OCI-LY3 (cell line): ENCODE measurements at regions not wholly inside any gene's neighbourhood (a gene's known extent, or its start where the extent isn't known, plus 50 kb on each side); places are given as distances from the start of the nearest gene placed in this dataset.

Experiments used
- EZH2phosphoT487 ChIP-seq: fragments of 200-600 bp; shearing (Covaris generic); IDR thresholded peaks from 2 replicates; pipeline ENCODE4 v1.6.1; 2018; ENCODE audit warnings: antibody characterized with exemption, mixed run types, low read depth
- TF ChIP-seq, protein P1 (sequence below): fragments of 200-600, 300-600 bp; sonication (generic); IDR thresholded peaks from 2 replicates; pipeline ENCODE4 v1.5.1; 2014; ENCODE audit warnings: antibody characterized with exemption, low read length, low read depth

GRCh38 chr7:52209614-52210013, 825.8 kb upstream of the POM121L12 start:
- TF ChIP-seq, protein P1, sequence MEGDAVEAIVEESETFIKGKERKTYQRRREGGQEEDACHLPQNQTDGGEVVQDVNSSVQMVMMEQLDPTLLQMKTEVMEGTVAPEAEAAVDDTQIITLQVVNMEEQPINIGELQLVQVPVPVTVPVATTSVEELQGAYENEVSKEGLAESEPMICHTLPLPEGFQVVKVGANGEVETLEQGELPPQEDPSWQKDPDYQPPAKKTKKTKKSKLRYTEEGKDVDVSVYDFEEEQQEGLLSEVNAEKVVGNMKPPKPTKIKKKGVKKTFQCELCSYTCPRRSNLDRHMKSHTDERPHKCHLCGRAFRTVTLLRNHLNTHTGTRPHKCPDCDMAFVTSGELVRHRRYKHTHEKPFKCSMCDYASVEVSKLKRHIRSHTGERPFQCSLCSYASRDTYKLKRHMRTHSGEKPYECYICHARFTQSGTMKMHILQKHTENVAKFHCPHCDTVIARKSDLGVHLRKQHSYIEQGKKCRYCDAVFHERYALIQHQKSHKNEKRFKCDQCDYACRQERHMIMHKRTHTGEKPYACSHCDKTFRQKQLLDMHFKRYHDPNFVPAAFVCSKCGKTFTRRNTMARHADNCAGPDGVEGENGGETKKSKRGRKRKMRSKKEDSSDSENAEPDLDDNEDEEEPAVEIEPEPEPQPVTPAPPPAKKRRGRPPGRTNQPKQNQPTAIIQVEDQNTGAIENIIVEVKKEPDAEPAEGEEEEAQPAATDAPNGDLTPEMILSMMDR = no peak
- no peak for TF ChIP-seq EZH2phosphoT487
